ENCODE measurements at regions not wholly inside any gene's neighbourhood (a gene's known extent, or its start where the extent isn't known, plus 50 kb on each side); places are given as distances from the start of the nearest gene placed in this dataset.

- DNase-seq = no peak
Measured at GRCh38 chr13:26456650-26457049, 100.8 kb upstream of the WASF3 start.

- no peak for DNase-seq
Measured at GRCh38 chr13:26457212-26457611, 100.3 kb upstream of the WASF3 start.

- DNase-seq = no peak
Measured at GRCh38 chr13:26458196-26458749, 99.2 kb upstream of the WASF3 start.

GRCh38 chr13:26459276-26460131 lies 98.0 kb upstream of the WASF3 start:
- DNase-seq = no peak

GRCh38 chr13:26460648-26461047 lies 96.8 kb upstream of the WASF3 start:
- no peak for DNase-seq

GRCh38 chr13:26463296-26463695 lies 94.2 kb upstream of the WASF3 start:
- DNase-seq = no peak

- no peak for DNase-seq
Measured at GRCh38 chr13:26463848-26464247, 93.6 kb upstream of the WASF3 start.

GRCh38 chr13:26465514-26465913 lies 92.0 kb upstream of the WASF3 start:
- no peak for DNase-seq

- DNase-seq = no peak
Measured at GRCh38 chr13:26465954-26466353, 91.5 kb upstream of the WASF3 start.

- DNase-seq = no peak
Measured at GRCh38 chr13:26468265-26468801, 89.2 kb upstream of the WASF3 start.

GRCh38 chr13:26469602-26470001 lies 87.9 kb upstream of the WASF3 start:
- DNase-seq = no peak

- no peak for DNase-seq
Measured at GRCh38 chr13:26471807-26472206, 85.7 kb upstream of the WASF3 start.

- DNase-seq = no peak
Measured at GRCh38 chr13:26473571-26474230, 83.8 kb upstream of the WASF3 start.

GRCh38 chr13:26474286-26474685 lies 83.2 kb upstream of the WASF3 start:
- DNase-seq = no peak

GRCh38 chr13:26475176-26476110 lies 82.0 kb upstream of the WASF3 start:
- DNase-seq = no peak

GRCh38 chr13:26476111-26476781 lies 81.2 kb upstream of the WASF3 start:
- no peak for DNase-seq

GRCh38 chr13:26476782-26477142 lies 80.7 kb upstream of the WASF3 start:
- no peak for DNase-seq

GRCh38 chr13:26477681-26478080 lies 79.8 kb upstream of the WASF3 start:
- no peak for DNase-seq

- no peak for DNase-seq
Measured at GRCh38 chr13:26480246-26480855, 77.1 kb upstream of the WASF3 start.

GRCh38 chr13:26482451-26483197 lies 74.9 kb upstream of the WASF3 start:
- peak; percentile 69 for DNase-seq

- DNase-seq = no peak
Measured at GRCh38 chr13:26483546-26483945, 73.9 kb upstream of the WASF3 start.

All from activated gamma-delta T cell treated with Interleukin-2 at 50 U/mL for 16 hours (primary cell).